H1 (cell line): ENCODE measurements at regions not wholly inside any gene's neighbourhood (a gene's known extent, or its start where the extent isn't known, plus 50 kb on each side); places are given as distances from the start of the nearest gene placed in this dataset.

ENCODE experiments used
- CTBP2 ChIP-seq: IDR thresholded peaks from 2 replicates; pipeline ENCODE4 v1.7.0; 2011; ENCODE audit warnings: borderline replicate concordance, mild to moderate bottlenecking, moderate library complexity, mixed read lengths, low read length; ENCODE audit not compliant: insufficient read depth, insufficient read length
- RBBP5 ChIP-seq: IDR thresholded peaks from 2 replicates; pipeline ENCODE4 v1.7.1; 2012; ENCODE audit warnings: low read depth, mild to moderate bottlenecking, inconsistent platforms, low read length, moderate library complexity, borderline replicate concordance
- SIX5 ChIP-seq: IDR thresholded peaks from 2 replicates; pipeline ENCODE4 v1.6.1; 2011; ENCODE audit warnings: mild to moderate bottlenecking, low read depth, low read length
- TAF1 ChIP-seq: IDR thresholded peaks from 2 replicates; pipeline ENCODE4 v1.6.1; 2011; ENCODE audit warnings: mild to moderate bottlenecking, low read depth, low read length
- USF2 ChIP-seq: IDR thresholded peaks from 2 replicates; pipeline ENCODE4 v1.6.1; 2011; ENCODE audit warnings: low read length, improper control_type of control experiment

DNA sequence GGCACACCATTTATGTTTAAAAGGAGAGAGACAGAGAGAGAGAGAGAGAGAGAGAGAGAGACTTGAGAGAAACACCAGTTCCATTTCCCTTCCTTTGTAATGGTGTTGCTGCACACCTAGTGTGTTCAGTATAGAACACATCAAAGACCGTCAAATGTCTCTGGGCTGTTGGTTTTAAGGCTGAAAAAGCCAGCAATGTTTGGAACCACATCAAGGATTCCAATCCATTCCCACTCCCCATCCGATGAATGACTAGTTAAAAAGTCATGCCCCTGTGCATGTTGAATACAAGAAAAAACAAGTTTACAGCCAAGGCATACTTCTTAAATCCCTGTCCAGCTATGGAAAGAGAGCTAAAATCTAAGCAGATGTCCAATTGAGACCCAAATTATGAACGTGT lies 83.0 kb upstream of the IFNE start (continued):
- TF ChIP-seq CTBP2 = no peak
- no peak for TF ChIP-seq SIX5
- no peak for TF ChIP-seq USF2
- no peak for TF ChIP-seq RBBP5
- no peak for TF ChIP-seq TAF1
